PC-3 (cell line): ENCODE measurements at regions not wholly inside any gene's neighbourhood (a gene's known extent, or its start where the extent isn't known, plus 50 kb on each side); places are given as distances from the start of the nearest gene placed in this dataset.

ENCODE experiments used
- ATAC-seq: fragments of 200-7000 bp; cut with Tn5 transposase; 2 replicates; pipeline ENCODE4 v1.9.1; 2020; ENCODE audit warnings: mild to moderate bottlenecking, moderate library complexity
- BruUV-seq: library from RNA; stranded (reverse); fragments of 400-500 nt; replicated peaks from 2 replicates; lab custom pipeline; 2021; lab: Mats Ljungman, UMichigan
- CTCF ChIA-PET: fragments of 300-600 bp; sonication (Branson Sonifier 250); formaldehyde crosslinking; loops from one replicate; lab custom pipeline; 2022; ENCODE audit warnings: antibody characterized with exemption; lab: Charles Lee
- POLR2A ChIA-PET: fragments of 300-600 bp; sonication (Branson Sonifier 250); formaldehyde crosslinking; loops from one replicate; lab custom pipeline; 2022; ENCODE audit warnings: antibody characterized with exemption; ENCODE audit not compliant: unreplicated experiment; lab: Charles Lee
- DNase-seq: peaks from one replicate; pipeline ENCODE4 v3.0.0-alpha.2; 2015
- H2AFZ ChIP-seq: fragments of 300-600 bp; sonication (generic); 2 replicates; pipeline ENCODE4 v1.6.0; 2016; ENCODE audit warnings: antibody characterized with exemption, low read length
- H3F3A ChIP-seq: fragments of 300-600 bp; sonication (generic); one replicate; pipeline ENCODE4 v1.6.0; 2017; ENCODE audit warnings: antibody characterized with exemption, low read length, control low read depth, mild to moderate bottlenecking; ENCODE audit not compliant: unreplicated experiment
- H3K27ac ChIP-seq: fragments of 300-600 bp; sonication (generic); 2 replicates; pipeline ENCODE4 v1.5.1; 2016; ENCODE audit warnings: mild to moderate bottlenecking, low read length
- H3K27me3 ChIP-seq: fragments of 300-600 bp; sonication (generic); 2 replicates; pipeline ENCODE4 v1.6.1; 2016; ENCODE audit warnings: low read length, mixed read lengths
- H3K36me3 ChIP-seq: fragments of 300-600 bp; sonication (generic); 2 replicates; pipeline ENCODE4 v1.6.1; 2016; ENCODE audit warnings: low read depth, mixed run types, low read length, mixed read lengths
- H3K4me1 ChIP-seq: fragments of 300-600 bp; sonication (generic); 2 replicates; pipeline ENCODE4 v1.5.1; 2016; ENCODE audit warnings: low read length; ENCODE audit not compliant: insufficient read depth
- H3K4me2 ChIP-seq: fragments of 300-600 bp; sonication (generic); 2 replicates; pipeline ENCODE4 v1.6.0; 2016; ENCODE audit warnings: low read length
- H3K4me3 ChIP-seq: fragments of 300-600 bp; sonication (generic); 2 replicates; pipeline ENCODE4 v1.5.1; 2016; ENCODE audit warnings: mild to moderate bottlenecking, low read length, mixed read lengths
- H3K79me2 ChIP-seq: fragments of 300-600 bp; sonication (generic); 2 replicates; pipeline ENCODE4 v1.6.1; 2017; ENCODE audit warnings: low read length, mixed read lengths
- H3K9ac ChIP-seq: fragments of 300-600 bp; sonication (generic); 2 replicates; pipeline ENCODE4 v1.6.0; 2016; ENCODE audit warnings: mild to moderate bottlenecking, low read length
- H3K9me2 ChIP-seq: fragments of 300-600 bp; sonication (generic); replicated peaks from 2 replicates; pipeline ENCODE4 v1.6.1; 2016; ENCODE audit warnings: mixed run types, low read length, mixed read lengths
- H3K9me3 ChIP-seq: fragments of 300-600 bp; sonication (generic); 2 replicates; pipeline ENCODE4 v1.6.1; 2016; ENCODE audit warnings: low read length, mixed read lengths
- H4K20me1 ChIP-seq: fragments of 300-600 bp; sonication (generic); 2 replicates; pipeline ENCODE4 v1.6.1; 2016; ENCODE audit warnings: low read length, mixed read lengths
- CTCF ChIP-seq: fragments of 300-600 bp; sonication (generic); conservative IDR thresholded peaks from 2 replicates; pipeline ENCODE4 v1.5.1; 2017; ENCODE audit warnings: antibody characterized with exemption, low read depth, mild to moderate bottlenecking, low read length
- EZH2 ChIP-seq: fragments of 300-600 bp; sonication (generic); IDR thresholded peaks from one replicate; pipeline ENCODE4 v1.6.1; 2017; ENCODE audit warnings: antibody characterized with exemption, mild to moderate bottlenecking, low read length; ENCODE audit not compliant: unreplicated experiment
- EZH2phosphoT487 ChIP-seq: fragments of 300-600 bp; sonication (generic); IDR thresholded peaks from 2 replicates; pipeline ENCODE4 v1.6.1; 2018; ENCODE audit warnings: mild to moderate bottlenecking, antibody characterized with exemption, low read length, borderline replicate concordance
- intact Hi-C: fragments of 100-400 bp; cut with micrococcal nuclease; formaldehyde crosslinking; loops from 2 replicates; pipeline ENCODE4 v1.9.0; 2023

- ChIA-PET CTCF (no interaction called here), POLR2A (no interaction called here)
- Histone ChIP-seq H4K20me1 (no peaks in the 10 kb centered on the region), H3K9me2 (no peaks in the 10 kb centered on the region), H3K9me3 (no peaks in the 10 kb centered on the region), H3K36me3 (no peaks in the 10 kb centered on the region), H3K79me2 (no peaks in the 10 kb centered on the region), H3K27ac (no peak overlapping the region), H3K4me3 (no peak overlapping the region), H3K27me3 (no peaks in the 10 kb centered on the region), H2AFZ (no peak overlapping the region), H3F3A (no peaks in the 10 kb centered on the region), H3K4me1 (no peaks in the 10 kb centered on the region), H3K9ac (no peak overlapping the region), H3K4me2 (no peak overlapping the region)
- TF ChIP-seq EZH2: no peak
- TF ChIP-seq CTCF: no peak
- no peak for TF ChIP-seq EZH2phosphoT487
- intact Hi-C loops: no loop called here
- DNase-seq (no peak), ATAC-seq (no peak)
- no TSS peak for BruUV-seq
Observed at GRCh38 chr1:191134796-191135195, 657.1 kb upstream of the BRINP3 start.

GRCh38 chr1:191140038-191140437 is 662.4 kb upstream of the BRINP3 start:
- Histone ChIP-seq H3K4me1 (no peaks in the 10 kb centered on the region), H3K9ac (no peak overlapping the region), H3K4me3 (no peak overlapping the region), H3K4me2 (no peak overlapping the region), H3K9me3 (no peaks in the 10 kb centered on the region), H3K27ac (no peak overlapping the region), H3F3A (no peaks in the 10 kb centered on the region), H4K20me1 (no peaks in the 10 kb centered on the region), H2AFZ (no peak overlapping the region), H3K79me2 (no peaks in the 10 kb centered on the region), H3K27me3 (no peaks in the 10 kb centered on the region), H3K36me3 (no peaks in the 10 kb centered on the region), H3K9me2 (no peaks in the 10 kb centered on the region)
- no TSS peak for BruUV-seq
- no peak for DNase-seq
- no peak for ATAC-seq
- no peak for TF ChIP-seq EZH2phosphoT487
- no peak for TF ChIP-seq CTCF
- TF ChIP-seq EZH2: no peak
- ChIA-PET POLR2A (no interaction called here), CTCF (no interaction called here)
- intact Hi-C loops: no loop called here

- Histone ChIP-seq H3K27me3 (no peaks in the 10 kb centered on the region), H3F3A (no peaks in the 10 kb centered on the region), H2AFZ (no peak overlapping the region), H3K4me1 (no peaks in the 10 kb centered on the region), H3K4me2 (no peak overlapping the region), H4K20me1 (no peaks in the 10 kb centered on the region), H3K36me3 (no peaks in the 10 kb centered on the region), H3K4me3 (no peak overlapping the region), H3K9me3 (no peaks in the 10 kb centered on the region), H3K9me2 (no peaks in the 10 kb centered on the region), H3K9ac (no peak overlapping the region), H3K27ac (no peak overlapping the region), H3K79me2 (no peaks in the 10 kb centered on the region)
- CTCF ChIA-PET: no interaction called here
- no TSS peak for BruUV-seq
- no peak for TF ChIP-seq CTCF
- no peak for TF ChIP-seq EZH2
- TF ChIP-seq EZH2phosphoT487: no peak
- intact Hi-C loops: no loop called here
- DNase-seq: no peak
- POLR2A ChIA-PET: no interaction called here
- no peak for ATAC-seq
Observed at GRCh38 chr1:191142748-191143147, 665.1 kb upstream of the BRINP3 start.
